SK-N-SH treated with all-trans-retinoic acid at 6 μM for 48 hours (cell line): ENCODE measurements at regions not wholly inside any gene's neighbourhood (a gene's known extent, or its start where the extent isn't known, plus 50 kb on each side); places are given as distances from the start of the nearest gene placed in this dataset.

Experiments used
- ARNTL ChIP-seq: fragments of 450-650 bp; formaldehyde crosslinking; IDR thresholded peaks from 2 replicates; pipeline ENCODE4 v1.5.0; 2020; ENCODE audit warnings: low read depth, mild to moderate bottlenecking, moderate library complexity, borderline replicate concordance
- BACH2 ChIP-seq: fragments of 250-450 bp; sonication (Bioruptor Pico); IDR thresholded peaks from 2 replicates; pipeline ENCODE4 v1.9.0; 2021; ENCODE audit warnings: mild to moderate bottlenecking, borderline replicate concordance
- CSDC2 ChIP-seq: fragments of 250-450 bp; sonication (Bioruptor Pico); IDR thresholded peaks from 2 replicates; pipeline ENCODE4 v1.5.0; 2020; ENCODE audit warnings: mild to moderate bottlenecking, moderate library complexity
- OSR1 ChIP-seq: fragments of 250-450 bp; sonication (Bioruptor Pico); IDR thresholded peaks from 2 replicates; pipeline ENCODE4 v1.8.0; 2022; ENCODE audit warnings: moderate library complexity, mild to moderate bottlenecking, inconsistent platforms
- RARB ChIP-seq: fragments of 250-450 bp; sonication (Bioruptor Pico); IDR thresholded peaks from 2 replicates; pipeline ENCODE4 v1.8.0; 2021; ENCODE audit warnings: mild to moderate bottlenecking, moderate library complexity
- ZFP30 ChIP-seq: fragments of 450-650 bp; formaldehyde crosslinking; IDR thresholded peaks from 2 replicates; pipeline ENCODE4 v1.5.0; 2022; ENCODE audit warnings: mild to moderate bottlenecking, moderate library complexity
- ZNF70 ChIP-seq: fragments of 450-650 bp; formaldehyde crosslinking; IDR thresholded peaks from 2 replicates; pipeline ENCODE4 v1.5.0; 2020; ENCODE audit warnings: mild to moderate bottlenecking, moderate library complexity

DNA sequence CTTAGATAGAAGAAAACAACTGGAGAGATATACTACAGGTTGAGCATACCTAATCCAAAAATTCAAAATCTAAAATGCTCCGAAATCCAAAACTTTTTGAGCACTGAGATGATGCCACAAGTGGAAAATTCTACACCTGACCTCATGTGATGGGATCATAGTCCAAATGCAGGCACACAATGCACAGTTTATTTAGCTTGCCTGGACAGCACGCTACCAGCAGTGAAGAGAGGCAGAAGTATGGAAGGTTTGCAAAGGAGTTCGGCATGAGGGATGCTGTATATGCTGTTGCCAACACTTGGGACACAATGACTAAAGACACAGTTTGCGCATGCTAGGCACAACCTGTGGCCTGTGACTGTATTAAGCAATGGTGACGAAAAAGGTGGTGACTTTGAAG lies 58.1 kb upstream of the CAND1 start:
- TF ChIP-seq CSDC2 (CRISPR knock-in tag) (no peak), OSR1 (no peak), BACH2 (CRISPR knock-in tag) (no peak), ZNF70 (no peak), RARB (CRISPR knock-in tag) (no peak), ARNTL (CRISPR knock-in tag) (no peak), ZFP30 (CRISPR knock-in tag) (no peak)
